Limb (tissue), 2 donors: ENCODE measurements at regions not wholly inside any gene's neighbourhood (a gene's known extent, or its start where the extent isn't known, plus 50 kb on each side); places are given as distances from the start of the nearest gene placed in this dataset.
A peak's percentile ranks its signal among the peaks of the same experiment; 100 is the strongest.
"Not testable (repeated sequence)": the region's sequence is repeated elsewhere in the genome, so short reads cannot be mapped to it uniquely, and the experiment has no call there.

Source experiments
- DNase-seq, 2 donors: peaks; one replicate each; pipeline ENCODE4 v3.0.0-alpha.2; 2016; ENCODE audit errors: extremely low spot score in 2 of 2

DNA sequence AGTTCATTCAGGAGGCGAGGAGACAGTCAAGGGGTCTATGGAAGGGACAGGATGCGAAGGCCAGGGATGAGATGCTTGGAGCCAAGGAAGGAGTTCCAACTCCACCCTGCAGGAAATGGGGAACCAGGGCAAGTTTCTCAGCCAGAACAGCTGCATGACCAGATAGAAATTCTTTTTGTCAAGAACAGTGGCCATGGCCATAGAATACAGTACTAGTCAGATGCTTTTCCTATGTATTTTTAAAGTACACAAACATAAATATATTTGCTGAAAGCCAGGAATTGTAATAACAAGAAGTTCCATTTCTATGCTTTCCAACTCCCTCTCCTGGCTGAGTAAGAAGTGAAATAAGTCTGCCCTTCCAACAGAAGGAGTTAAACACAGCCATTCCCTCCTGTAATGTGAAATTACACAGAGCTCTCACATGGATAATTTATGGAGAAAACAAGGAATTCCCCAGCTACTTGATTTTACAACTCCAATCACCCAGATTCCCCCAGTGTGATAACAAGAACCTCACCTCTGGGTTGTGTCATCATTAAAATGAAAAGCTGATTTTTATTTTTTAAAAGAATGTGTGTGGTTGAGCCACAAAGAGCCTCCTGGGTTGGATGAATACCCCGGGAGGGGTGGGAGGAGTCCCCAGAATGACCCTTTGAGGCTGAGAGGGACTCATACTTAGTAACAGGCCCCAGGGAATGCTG lies 124.6 kb upstream of the ARHGEF3 start:
- no peak for DNase-seq

DNA sequence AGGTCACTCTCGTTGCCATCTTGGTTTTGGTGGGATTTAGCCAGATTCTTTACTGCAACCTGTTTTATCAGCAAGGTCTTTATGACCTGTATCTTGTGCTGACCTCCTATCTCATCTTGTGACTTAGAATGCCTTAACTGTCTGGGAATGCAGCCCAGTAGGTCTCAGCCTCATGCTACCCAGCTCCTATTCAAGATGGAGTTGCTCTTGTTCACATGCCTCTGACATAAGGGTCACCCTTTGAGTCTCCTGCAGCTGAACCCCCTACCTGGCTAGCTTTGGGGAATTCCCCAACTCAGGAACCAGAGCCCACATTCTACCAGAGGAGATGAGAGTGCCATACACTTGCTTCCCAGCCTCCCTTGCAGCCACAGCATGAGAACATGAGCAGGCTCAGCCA lies 123.0 kb upstream of the ARHGEF3 start:
- DNase-seq: not testable (repeated sequence)

DNA sequence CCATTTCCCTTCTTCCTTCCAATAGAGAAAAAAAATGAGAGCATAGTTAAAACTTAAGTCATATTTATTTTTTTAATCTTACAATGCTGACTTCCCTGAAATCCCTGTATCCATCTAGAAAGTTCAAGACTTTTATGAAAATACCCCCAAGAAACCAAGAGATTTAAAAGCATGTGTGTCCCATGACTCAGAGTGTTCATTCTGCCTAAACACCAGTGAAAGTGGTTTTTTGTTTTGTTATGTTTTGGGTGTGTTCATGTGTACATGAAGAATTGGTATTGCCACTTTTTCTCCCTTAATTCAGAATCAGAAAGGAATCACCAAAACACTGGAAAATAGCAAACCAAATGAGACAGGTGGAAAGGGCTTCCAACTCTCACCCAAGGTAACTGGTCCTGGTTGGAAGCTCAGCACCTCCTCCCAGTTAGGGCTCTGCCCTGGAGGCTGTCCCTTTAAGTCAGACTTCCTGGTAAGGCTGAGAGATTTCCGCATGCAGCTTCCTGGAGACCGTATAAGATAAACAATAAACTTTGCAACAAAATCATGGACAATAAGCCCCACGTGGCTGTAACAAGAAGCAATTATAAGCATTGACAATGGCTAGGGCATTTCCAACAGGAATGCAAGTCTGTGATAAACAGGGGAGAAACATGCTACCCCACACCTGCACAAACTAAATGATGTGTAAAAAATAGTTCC lies 121.9 kb upstream of the ARHGEF3 start:
- peak in 1 of 2 donors; percentile 55 for DNase-seq

DNA sequence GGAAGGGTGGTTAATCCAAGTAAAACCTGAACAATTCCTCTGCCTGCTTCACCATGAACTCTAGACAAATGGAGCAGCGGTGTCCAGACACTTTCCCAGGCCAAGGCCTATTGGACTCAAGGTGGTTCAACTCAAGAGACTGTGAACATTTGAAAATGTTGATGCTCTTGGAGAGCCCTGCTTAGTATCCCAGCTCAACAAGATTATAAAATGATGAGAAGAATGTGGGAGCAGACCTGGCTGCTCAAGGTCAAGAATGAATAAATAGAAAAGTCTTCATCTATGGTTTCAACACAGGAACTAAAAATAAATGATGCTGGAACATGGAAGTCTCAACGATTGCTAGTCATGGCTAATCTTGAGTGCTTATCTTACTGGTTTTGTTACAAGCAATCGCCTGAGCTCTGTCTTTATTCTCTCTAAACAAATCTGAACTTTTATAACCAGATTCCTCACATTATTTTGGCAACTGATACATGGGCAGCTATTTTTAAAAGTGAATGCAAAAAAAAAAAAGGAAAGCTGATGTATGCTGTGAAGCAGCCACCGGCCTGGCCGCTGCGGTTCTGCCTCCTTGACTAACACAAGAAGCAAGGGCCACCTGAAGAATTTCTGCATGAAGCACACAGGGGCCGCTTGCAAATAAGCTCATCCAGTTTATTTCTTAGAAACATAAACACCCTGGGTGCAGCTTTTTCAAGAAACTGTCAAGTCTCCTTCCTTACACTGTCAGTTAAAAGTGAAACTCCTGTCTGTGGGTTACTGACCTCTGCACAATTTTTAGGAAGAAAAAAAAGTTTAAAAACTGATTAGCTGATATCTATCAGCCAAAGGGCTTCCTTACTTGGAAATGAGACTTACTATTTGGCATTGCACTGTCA lies 120.1 kb upstream of the ARHGEF3 start:
- DNase-seq: no peak

DNA sequence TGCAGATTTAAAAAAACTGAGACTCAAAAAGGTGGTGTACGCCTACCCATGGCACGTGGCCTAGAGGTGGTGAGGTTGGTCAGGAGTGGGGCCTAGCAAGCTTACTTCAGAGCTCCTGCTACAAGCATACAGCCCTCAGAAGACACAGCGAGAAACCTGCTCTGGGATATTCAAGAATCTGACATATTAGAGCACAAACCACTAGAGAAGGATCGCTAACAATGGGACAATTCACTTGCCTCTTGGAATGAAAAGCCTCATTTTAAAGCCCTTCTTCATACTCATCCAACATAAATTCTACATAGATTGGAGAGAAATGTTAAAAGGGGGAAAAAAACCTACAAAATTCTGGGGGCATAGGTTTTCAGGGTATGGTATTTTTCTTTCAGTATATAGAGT lies 118.0 kb upstream of the ARHGEF3 start:
- DNase-seq: no peak

DNA sequence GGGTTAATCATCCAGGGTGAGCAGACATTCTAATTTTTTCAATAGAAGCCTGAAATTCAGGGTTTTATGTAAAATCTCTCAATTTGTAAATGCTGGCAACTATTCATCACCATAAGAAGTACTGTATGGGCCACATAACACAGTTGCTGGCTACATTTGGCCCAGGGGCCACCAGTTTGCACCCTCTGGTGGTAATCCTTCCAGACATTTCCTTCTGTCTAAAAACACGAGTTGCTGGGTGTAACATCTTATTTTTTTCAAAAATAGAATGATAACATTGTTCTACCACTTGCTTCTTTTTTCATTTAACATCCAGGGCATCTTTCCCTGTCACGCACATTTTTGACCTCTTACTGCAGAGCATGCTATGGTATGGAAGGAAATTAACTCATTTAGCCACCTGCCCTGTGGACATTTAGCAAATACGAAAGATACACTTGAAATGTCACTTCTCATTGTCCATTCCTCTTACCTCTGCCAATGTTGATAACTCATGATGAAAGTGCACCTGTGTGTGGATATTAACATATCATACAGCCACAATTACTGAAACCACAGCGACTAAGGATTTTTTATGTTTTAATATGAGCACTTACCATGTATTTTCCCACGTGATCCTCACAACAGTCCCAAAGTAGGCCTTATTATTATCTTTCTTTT lies 117.5 kb upstream of the ARHGEF3 start:
- no peak for DNase-seq

DNA sequence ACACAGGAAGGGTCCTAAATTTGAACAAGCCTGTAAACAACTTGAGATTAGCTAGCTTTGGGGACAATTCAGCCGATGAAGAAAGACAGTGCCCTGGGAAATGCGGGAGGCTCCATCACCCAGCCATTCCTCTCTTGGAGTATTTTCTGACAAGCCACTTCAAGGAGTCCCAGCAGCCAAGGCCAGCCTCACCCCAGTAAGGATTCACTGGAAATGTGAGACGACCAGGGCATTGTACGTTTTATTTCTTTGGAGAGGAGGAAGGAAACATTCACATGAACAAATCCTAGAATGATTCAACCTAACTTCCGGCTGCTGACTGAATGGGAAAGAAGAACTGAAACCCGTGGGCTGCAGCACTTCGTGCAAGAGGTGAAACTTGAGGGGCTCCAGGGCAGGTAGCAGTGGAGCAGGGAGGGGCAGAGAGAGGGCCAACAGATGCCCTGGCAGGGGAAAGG lies 116.4 kb upstream of the ARHGEF3 start:
- no peak for DNase-seq

DNA sequence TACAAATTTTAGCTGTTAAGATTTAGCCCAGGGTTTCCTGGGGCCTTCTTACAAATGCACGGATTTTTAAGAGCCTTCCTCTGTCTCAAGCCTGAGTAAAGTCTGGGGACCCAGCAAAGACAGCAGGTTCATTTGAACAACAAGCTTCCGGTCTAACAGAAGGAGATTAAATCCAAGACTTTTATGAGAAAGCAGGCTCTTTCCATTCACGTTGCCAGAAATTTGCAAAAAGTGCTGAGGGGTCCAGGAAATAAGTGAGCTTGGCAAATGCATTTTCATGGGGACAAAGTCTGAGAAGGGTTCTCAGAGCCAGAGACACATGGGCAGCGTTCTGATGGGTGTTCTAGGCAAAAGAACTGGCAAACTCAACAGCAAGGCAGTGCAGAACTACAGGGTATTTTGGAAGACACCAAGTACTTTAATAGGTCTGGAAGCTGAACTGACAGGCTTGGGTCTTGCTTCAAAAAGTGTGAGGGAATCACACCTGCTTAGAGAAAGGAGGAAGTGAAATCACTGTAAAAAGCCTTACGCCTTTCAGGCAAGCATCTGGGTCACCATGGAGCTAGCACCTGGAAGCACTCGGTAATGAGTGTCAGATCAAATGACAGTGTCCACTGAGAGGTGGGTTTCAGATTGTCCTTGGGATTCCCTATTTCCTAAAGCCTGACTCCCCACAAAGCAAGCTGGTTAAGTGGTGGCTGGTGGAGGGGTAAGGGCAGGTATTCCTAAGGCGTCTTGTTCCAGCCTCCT lies 115.8 kb upstream of the ARHGEF3 start:
- DNase-seq: no peak

DNA sequence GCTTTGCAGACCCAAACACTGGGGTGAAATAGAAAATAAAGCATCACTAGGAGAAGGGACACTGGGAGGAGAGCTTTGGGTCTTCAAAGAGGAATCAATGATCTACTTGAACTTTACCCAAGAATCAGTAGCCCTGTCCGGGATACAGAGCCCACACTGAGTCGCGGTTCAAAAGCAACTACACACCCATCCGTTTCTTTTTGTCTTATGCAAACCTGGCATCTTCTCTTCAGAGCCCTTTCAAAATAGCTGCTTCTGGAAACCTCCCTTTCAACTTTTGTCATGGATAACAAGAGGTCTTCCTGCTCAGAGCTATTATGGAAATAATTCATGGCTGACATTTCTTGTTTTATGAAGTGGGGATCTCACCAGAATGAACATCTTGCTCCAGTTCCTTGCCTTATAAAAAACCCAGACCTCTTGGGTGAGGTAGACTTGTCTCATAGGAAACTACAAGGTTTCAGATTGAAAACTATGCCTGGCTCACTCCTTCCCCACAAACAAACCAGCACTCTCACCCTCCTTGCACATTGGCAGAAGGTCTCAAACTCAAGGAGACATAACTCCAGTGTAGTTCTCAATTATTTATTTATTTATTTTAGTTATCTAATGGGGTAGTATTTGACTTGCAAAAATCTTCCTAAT lies 115.1 kb upstream of the ARHGEF3 start:
- DNase-seq: no peak

DNA sequence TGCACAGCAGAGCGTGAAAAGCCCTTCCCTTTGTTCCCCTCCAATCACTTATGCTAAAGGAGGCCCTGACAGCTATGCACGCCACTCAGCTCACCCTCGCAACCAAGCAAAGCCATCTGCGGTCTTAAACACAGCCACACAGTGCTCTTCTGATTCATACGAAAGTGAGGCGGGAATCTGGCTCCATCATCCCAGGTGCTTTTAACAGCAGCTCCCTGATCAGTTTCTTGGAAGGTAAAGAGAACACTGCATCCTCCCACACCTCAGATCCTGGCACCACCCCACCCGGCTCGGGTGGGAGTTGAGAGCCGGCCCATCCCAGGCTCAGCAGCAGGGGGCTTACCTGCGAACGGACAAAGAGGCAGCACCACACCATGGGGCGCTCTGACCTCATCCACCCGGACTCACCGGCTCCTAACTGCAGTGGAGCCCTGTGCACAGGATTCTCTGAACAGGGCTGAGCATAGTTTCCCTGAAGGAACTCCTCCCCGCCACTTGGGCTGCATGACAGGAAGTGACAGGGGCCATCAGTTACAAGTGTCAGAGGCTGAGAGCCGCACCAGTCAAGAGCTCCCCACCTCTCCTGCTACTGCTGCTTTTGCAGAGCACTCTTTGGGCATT lies 114.3 kb upstream of the ARHGEF3 start:
- DNase-seq: no peak

DNA sequence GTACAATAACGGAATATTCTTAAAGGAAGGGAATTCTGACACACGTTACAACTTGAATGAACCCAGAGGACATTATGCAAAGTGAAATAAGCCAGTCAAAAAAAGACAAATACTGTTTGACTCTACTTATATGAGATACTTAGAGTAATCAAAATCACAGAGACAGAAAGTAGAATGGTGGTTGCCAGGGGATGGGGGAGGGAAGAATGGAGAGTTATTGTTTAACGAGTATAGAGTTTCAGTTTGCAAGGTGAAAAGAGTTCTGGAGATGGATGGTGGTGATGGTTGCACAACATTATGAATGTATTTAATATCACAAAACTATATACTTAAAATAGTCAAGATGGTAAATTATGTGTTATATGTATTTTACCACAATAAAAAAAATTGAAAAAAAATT lies 112.9 kb upstream of the ARHGEF3 start:
- no peak for DNase-seq

DNA sequence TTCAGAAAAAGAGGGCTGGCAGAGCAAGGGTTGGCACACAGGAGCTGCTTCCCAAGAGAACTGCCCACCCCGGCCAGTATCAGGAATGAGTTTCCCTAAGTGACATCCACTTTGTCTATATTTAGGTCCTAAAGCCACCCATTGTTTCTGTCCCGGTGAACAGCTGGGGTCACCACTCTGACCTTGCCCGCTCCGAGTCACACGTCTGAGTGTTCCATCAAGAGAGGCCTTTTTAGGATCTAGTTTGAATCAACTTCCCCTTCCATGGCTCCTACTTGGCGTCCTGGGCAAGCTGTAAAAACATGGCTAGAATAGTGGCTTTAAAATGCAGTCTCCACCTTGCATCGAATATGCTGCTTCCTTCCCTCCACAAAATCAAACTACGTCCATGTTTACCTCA lies 109.6 kb upstream of the ARHGEF3 start:
- no peak for DNase-seq

DNA sequence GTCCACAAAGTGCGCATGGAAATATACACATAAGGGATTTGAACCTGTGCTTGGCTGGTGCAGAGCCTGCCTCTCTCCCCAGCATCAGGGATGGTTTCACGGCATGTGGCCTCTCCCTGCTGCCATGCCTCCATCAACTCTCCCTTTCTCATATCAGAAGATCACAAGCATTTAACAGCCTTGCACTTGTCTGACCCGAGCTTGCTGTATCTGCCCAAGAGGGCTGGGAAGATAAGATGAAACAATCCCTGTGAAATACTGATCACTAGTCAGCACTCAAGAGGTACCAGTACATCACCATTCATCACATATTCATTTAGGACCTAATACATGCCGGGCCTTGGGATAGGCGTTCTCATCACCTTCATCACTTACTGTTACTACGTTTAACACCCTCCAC lies 107.6 kb upstream of the ARHGEF3 start:
- no peak for DNase-seq

DNA sequence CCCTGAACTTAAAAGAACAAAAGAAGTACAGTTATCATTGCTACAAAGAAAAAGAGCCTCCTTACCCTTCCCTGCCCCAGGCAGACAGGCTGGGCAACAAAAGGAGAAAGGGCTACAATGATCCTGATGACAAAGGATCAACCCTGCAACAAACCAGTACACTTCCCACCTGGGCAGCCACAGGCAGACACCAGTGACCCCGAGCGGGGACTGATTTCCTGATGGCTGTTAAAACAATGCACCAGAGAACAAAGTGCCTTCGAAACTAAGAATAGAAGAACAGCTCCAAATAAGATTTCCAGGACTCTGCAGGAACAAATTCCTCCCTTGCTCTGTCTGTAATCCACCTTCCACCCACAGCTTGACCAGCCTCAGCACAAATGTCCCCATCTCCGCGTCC lies 106.3 kb upstream of the ARHGEF3 start:
- no peak for DNase-seq

DNA sequence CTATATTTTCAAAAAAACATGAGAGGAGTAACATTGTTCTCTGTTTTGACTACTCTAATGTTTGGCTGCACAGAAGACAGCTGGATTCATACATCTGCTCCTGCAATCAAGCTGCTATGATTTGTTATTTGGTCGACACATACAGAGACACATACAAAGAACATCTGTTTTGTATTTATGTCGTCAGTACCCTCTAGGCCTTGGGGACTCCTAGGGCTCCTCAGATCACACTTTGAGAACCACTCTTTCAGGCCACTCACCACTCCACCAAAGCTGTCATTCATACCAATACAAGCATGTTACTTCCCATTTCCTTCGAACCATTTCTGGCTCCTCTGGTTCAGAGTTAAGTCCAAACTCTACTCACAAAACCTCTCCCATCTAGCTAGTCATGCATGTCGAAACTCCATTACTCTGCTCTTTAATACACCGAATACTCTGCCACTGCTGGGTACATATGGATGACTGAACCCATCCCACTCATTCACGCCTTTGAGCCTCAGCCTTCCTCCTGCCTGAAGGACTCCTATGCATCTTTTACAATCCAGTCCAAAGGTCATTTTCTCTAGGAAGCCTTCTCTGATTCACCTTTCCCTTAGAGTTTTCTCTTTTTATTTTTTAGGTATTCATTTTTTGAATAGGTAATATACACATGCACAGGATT lies 102.9 kb upstream of the ARHGEF3 start:
- peak in 1 of 2 donors; percentile 59 for DNase-seq

DNA sequence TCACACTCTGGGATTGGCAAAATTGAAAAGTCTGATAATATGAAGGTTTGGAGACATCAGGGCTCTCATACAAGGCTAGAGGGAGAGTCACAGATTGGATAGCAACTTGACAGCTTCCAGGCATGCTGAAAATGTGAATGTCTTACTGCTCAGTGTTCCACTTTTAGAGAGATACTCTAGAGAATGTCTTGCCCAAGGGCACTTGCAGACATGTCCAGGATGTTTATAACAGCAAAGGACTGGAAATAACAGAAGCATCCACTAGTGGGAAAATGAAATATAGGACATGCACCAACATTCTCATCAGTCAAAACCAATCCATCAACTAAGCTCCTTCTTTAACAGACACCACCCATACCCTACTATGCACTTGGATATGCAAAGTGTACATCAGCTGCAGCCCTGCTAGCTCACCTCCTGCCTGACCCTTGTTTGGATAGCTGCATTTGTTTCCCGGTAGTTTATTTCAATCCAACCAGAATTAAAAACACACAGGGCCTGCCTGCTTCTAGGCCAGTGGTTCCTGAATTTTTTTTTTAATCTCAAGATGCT lies 101.6 kb upstream of the ARHGEF3 start:
- no peak for DNase-seq

DNA sequence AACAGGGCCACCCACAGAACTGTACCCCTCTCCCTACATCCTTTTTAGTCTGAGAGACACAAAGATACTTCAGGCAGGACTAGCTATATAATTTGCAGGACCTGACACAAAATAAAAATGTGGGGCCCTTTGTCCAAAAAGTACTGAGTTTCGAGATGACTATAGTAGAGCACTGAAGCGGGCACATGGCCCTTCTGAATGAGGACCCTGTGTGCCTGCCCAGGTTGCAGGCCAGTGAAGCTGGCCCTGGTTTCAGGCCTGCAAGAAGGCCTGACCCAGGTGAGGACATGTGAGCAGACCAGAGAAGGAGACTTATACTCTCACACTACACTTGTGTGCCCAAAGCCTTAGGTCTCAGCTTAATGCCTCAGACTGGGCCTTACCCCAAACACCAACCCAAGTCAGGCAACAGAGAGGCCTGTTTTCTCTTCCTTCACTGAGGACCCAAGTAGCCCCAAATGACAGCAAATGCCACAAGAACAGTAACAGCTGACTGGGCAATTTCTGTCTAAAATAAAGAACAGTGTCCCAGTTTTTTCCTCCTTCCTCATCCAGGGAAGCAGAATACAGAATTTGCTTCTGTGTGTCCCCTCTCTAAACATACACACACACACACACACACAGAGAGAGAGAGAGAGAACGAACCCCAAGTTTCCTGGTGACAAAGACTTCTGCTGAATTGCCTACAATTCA lies 100.9 kb upstream of the ARHGEF3 start:
- no peak for DNase-seq

DNA sequence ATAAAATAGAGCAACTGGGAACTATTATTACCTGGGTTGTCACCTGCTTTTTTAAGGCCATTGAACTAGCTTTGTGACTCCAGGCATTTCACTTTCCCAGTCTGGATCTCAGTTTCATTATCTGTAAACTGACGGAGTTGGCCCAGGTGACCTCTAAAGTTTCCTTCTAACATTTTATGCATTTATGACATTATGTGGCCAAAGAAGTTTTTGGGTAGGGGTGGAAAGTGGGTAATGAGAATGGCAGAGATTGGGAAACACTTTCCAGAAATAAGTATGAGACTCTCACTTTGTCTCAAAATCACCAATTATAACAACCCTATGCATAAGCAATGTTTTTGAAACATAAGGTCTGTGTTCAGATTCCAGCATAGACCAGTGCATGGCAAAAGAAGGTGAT lies 99.1 kb upstream of the ARHGEF3 start:
- no peak for DNase-seq

DNA sequence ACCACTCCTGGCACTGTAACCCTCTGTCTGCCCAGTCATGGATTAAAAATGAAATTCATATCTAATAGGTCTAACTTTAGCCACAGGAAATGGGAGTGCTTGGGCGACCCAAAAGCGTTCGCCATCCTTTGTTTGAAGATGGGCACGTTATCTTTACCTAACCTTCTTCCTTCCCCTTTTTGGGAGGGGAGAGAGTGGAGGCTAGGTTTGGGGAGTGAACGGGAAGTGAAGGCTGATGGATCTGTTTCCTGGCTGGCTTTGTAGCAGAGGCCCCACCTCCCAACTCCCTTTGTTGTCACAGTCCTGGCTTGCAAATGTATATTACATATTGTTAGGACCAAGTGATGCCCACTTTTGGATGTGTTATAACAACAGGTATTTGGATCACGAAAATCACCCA lies 98.1 kb upstream of the ARHGEF3 start:
- DNase-seq: no peak
